Stimulated activated CD8-positive, alpha-beta memory T cell treated with anti-CD3 and anti-CD28 coated beads, Interleukin-15, amount 100 ng/mL, for 1 hour (primary cell): ENCODE measurements at regions not wholly inside any gene's neighbourhood (a gene's known extent, or its start where the extent isn't known, plus 50 kb on each side); places are given as distances from the start of the nearest gene placed in this dataset.

Experiments used
- DNase-seq: peaks from one replicate; pipeline ENCODE4 v3.0.0-alpha.2; 2020; ENCODE audit warnings: low read depth

DNA sequence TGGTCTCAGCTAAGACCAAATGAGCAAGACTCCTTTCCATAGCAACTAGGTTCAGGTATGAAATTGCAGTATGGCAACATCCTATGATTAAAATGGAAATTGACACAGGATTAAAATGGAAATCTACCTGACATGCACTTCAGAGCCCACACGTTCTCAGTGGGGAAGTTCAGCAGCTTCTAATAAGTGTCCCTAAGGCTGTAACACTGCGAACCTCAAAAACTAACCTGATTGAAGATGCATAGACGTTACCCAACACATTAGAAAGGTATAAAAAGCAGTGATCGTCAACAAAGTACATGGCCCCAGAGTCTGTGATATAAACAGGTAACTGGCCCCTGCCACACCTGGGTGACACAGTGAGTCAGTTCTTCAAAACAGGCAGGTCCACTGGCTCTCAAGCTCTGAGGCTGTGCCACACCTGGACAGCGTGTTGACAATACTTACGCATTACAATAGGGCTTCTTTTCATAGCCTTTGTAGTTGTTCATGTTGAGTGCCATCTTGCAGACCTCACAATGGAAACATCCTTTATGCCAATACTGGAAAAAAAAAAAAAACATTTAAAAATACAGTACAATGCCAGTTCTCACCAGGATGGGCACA is 274.9 kb upstream of the NEBL start:
- DNase-seq = no peak

DNA sequence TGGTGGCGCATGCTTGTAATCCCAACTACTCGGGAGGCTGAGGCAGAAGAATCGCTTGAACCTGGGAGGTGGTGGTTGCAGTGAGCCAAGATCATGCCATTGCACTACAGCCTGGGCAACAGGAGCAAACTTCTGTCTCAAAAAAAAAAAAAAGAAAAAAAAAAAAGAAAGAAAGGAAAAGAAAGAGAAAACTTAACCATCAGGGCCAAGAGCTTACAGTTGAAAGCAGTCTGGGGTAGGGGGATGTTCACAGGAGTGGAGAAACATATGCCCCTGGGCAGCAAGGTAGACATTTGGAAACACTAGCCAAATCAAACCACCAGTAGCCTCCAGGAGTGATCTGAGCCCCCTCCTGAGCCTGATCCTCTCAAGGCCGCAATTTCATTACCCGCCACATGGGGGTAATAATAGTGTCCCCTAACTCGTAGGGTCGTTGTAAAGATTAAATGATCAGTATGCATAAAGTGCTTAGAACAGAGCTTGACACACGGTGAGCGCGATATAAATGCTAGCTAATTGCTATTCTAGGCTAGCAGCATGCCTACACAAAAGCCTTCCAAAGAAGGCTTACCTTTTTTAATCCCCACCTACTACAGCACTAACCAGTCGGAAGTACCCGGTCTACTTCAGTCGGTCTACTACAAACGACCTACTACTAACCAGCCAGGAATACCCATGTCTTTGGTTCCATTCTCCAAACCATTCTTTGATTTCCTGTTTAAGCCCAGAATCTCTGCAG is 274.3 kb upstream of the NEBL start:
- no peak for DNase-seq

DNA sequence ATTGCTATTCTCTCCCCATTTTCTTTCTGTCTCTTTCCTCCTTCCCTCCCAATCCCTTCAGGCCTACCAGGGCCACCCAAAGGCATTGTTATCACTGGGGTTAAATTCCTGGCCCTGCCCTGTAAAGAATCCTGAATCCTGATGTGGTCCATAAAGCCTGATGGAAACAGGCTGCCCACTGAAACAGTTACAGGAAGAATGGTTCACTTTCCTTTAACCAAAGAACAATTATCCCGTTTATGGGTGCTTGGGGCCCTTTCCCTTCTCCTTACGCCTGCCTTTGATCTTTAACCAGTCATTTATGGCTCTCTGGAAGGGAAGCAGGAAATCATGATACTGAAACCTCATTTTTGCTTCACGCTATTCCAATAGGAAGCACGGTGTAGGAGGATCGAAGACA is 273.1 kb upstream of the NEBL start:
- DNase-seq = no peak

DNA sequence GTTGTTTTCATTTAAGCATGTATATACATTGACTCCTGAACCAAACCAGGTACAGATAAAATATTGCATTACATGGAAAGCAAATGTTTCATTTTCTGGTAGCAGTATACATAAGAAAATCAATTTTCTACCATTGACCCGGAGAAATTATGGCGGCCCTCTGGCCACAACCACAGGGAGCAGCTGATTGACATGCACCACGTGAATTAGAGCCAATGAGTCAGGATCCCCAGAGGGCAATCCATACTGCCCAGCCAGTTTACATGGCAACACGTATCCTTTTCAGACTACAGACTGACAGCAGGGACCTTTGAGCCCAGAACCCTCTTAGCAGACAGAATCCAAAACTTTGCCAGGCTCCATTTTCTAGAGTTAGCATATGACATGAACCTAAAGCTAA is 272.2 kb upstream of the NEBL start:
- DNase-seq = no peak

DNA sequence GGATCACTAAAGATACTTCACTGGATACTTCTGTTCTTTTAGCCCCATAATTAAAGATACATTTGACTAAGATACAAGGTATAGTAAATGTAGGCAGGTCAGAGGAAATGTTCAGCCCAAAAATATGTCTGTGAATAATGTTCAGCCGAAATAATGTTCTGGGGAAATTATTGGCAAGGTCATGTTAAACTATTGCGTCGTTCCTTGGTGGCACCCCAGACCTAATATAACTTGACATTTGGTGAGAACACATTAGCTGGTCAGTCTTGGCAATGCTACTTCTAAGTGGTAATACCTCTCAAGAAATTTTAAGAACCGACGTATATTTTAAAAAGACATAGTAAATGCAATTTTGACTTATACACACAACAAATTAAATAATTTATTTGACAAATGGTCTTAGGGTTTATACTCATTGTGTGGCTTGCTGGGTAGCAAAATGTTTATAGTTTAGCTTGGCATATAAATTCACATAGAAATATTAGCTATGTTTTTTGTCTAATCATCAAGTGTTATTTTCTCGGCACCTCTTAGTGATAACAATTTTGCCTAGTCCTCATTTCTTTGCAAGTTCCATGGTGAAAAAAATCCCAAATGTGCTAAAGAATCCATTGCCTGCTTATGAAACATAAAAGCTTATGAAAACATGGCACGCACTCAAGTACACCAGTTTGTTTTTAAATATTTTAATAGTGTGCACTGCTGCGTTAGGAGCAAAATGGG is 270.3 kb upstream of the NEBL start:
- DNase-seq = no peak

DNA sequence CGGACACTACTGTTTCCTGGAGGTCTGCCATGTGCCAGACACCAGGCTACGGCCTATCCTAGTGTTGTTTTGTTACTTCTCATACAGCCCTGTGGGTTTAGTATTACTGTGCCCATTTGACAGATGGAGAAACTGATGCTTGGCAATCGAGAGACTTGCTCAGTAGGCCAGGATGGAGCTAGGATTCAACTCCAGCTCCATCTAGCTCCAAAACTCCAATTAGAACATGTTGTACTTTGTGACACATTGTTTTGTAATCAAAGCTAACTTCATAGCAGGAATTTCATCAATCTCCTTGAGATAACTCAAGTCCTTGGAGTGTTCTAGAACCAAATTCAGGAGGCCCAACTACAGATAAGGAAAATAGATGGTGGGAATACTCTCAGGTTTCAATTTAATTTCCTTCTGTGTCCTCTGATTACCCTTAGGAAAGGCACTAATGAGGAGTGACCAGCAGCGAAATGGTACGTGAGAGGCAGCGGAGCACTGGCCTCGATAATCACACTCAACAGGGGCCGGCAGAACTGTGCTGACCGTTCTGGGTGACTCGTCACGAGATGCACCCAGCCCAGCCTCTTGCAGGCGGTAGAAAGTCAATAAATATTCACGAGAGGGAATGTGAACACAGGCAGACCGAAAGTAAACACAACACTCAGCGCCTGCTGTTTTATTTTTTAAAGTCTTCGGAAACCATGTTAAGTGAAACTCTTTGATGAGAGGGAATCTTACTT is 269.6 kb upstream of the NEBL start:
- no peak for DNase-seq

DNA sequence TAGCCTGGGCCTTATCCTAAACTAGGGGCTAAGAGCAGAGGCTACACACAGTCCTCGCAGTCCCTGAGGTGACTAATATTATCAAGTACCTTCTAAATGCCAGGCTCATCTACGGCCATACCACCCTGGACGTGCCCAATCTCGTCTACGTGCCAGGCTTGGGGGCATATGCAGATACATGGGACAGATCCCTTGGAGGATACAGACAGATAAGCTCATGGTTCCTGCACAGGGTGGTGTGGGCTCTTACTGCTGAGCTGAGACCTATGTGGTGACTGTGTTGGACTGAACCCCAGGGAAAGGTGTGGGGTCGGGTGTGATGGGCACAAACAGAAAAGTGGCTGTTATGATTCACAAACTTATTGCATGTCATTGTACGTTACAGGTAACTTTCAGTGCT is 268.4 kb upstream of the NEBL start:
- DNase-seq = no peak

DNA sequence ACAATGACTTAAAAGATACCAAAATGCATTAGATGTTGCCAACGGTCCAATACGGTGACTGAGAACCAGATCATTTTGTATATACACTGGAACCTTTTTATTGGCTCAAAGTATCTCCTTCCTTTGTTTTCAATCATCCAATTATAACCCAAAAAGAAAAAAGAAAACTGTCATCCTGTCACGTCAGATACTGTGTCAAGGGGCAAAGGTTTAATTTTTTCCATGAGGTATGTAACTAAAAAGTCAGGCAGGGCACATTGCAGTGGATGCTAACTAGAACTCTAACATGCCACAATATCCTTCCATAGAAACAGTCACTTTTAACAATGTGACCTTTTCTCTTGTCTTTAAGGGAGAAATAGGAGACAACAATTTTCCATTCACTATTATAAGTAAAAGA is 267.6 kb upstream of the NEBL start:
- DNase-seq = no peak

DNA sequence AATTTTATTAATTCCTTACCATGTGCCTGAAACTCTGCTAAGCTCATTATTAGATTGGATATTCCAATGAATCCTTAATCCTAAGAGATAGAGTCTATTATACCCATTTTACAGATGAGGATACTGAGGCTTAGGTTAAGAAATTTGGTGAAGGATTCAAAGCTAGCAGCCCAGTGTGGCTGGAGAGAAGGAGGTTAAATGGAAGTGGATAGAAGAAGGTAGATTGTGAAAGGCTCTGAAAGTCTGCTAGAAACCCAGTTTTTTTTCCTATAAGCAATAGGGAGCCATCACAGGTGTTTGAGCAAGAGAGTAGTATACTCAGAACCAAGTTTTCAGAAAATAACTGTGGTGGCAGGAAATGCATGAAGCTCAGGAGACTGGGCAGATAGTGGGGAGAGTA is 265.8 kb upstream of the NEBL start:
- DNase-seq = no peak

DNA sequence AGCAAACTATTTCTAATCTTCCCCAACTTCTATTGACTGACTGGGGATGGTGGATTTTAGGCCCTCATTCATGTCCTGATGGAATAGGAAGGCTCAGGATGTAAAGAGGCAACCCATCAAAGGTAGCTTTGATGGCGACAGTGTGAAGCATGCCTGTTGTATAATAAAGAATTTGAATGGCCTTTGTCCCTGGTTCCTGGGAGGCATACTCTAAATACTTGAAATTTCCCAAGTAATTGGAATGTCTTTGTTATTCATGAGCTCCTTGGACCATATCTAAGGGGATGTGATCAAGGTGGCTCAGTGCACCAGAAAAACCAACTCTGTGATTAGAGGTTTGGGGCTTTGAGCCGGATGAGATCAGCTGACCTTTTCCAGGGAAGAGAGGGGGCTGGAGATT is 264.5 kb upstream of the NEBL start:
- DNase-seq = no peak

DNA sequence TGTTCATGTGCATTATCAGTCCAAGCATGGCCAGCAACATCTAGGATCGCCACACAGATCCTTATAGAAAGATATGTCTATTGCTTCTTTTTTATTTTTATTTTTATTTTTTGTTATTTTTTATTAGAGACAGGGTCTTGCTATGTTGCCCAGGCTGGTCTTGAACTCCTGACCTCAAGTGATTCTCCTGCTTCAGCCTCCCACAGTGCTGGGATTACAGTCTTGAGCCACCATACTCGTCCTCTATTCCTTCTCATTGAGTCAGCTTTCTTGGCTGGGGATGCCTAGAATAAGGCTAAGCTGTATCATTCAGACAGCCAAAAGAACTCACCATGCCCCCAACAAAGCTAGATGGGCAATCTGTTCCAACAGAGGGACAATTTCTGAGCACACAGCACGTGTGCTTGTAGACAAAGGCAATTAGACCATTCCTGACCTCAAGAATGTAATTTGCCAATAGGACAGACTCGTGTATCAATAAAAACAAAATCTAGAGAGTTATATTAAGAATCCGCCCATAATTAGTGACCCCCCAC is 264.0 kb upstream of the NEBL start:
- no peak for DNase-seq

DNA sequence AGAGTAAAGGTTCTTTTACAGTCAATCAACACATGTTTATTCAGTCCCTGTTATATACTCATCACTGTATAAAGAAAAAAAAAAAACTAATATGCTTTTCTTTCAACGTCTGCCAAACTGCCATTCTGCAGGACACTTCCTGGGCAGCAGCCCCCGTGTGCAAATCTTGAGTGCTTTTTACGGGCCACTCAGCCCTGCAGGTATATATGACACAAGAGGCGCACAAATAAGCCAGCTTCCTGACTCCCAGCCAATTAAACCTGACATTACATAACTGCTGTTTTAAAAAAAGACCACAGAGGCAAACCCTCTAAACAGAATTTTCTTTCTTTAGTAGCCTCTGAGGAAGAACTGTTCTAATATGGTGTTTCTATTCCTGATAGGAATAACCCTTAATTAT is 263.0 kb upstream of the NEBL start:
- DNase-seq = no peak

DNA sequence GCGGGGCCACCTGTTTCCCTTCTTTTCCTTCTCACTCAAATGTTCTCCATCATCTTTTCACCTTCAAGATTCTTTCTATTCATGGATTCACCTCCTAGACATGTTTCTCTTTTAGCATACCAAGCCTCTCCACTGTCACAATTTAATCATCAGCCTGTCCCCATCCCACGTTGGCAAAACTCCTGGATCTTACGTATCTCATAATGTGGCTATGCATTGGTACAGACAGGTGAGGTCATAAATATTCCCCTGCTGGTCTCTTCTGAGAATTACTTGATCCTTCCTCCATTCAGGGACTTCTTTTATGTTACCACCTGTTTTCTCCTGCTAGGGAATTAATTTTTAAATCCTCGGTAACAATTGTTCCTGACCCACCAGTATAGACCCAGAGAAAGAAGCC is 262.6 kb upstream of the NEBL start:
- DNase-seq = no peak

DNA sequence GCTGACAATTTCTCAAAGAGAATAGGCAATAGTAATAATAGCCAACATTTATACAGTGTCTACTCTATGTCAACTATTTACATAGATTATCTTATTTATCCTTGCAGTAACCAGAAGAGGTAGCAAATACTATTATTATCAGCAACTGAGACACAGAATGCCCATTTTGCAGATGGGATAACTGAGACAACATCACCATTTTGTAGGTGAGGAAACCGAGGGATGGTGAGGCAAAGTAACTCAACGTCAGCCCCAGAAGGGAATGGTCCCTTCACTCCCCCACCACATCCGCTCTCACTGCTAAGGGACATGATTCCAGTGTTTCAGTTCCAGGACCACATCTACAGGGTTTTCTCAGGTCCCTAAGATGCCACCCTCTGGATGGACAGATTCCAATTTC is 261.2 kb upstream of the NEBL start:
- no peak for DNase-seq

DNA sequence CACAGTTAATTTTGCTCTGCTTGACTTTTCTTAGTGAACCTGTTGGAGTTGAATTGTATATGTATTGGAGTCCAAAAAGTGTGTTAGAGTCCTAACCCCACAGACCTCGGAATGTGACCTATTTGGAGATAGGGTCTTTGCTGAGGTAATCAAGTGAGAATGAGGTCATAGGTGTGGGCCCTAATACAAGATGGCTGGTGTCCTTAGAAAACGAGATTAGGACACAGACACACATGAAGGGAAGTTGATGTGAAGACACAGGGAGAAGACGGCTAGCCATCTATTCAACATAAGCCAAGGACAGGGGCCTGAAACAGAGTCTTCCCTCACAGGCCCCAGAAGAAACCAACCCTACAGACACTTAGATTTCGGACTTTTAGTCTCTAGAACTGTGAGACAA is 260.6 kb upstream of the NEBL start:
- no peak for DNase-seq

DNA sequence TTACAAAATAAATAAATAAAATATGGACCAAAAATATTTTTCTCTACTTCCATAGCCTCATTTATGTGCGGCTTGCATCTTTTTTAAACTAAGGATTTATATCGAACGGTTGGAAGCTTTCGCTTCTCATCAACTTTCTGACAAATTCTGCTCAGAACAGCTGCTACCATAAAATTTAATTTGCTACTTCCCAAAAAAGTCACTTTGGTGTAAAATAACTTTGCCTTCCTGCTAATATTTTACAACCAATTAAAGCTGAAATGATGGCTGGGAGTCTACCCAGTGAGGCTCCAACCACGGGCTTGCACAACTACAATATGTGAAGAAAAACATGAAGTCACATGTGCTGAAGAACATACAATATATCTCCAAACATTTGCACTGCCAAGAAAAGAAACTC is 253.1 kb upstream of the NEBL start:
- no peak for DNase-seq

DNA sequence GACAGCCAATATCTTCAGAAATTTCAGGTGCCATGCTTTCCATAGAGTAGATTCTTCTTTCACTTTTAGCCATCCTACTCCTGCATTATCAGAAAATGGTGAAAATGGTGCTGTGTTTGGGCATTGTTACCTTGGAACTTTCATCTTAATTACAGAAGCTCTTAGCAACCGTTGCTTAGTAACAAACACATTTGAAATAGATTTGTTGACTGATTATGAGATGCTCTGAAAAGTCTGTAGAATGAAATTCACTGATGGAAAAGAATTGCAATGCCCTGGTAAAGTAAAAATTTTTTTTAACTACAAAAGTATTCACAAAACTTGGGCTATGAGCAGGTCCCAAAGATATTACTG is 249.3 kb upstream of the NEBL start:
- no peak for DNase-seq

DNA sequence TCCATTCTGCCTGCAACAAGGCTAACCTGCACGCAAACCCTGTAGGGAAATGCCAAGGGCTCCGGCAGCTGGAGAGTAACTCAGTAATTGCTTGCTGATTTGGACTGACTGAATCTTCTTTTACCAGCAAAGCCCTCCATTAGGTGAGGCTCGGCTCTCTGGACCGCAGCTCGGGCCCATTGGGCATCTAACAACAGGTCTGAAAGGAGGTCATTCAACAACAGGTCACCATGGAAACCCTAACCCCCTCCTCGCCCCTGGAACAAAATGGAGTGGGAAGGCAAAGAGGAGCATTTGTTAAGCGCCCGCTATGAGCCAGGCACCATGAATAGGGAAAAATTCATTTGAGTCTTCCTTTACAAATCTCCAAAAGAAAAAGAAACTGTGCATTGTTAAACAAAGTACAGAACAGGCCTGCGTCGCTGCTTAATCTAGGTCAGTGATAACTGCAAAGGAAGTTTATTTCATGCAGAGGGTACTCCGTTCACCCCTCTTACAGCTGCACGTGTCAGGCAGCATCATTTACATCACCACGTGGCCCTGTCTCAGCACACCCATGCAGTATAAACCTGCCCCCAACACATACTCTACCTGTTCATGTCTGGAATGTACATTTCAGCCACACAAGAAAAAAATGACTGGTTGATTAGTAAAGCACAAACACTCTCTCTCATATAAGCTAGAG is 248.8 kb upstream of the NEBL start:
- no peak for DNase-seq

DNA sequence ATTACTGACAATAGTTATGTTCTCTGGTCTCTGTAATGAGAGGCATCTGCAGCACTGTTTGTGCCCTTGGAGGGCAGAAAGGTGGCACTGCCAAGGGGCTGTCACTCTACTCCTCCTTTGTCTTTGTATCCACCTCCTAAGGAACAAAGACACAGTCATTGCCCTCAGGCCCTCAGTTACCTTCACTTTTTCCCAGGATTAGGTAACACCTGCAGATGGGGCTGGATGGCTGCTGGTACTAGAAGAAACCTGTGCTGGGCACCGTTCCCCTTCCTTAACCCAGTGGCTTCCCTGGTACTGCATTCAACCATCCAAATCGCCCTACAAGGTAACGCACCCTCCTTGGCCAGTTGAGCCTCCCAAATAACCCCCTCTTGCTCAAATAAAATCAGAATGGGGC is 246.9 kb upstream of the NEBL start:
- no peak for DNase-seq

DNA sequence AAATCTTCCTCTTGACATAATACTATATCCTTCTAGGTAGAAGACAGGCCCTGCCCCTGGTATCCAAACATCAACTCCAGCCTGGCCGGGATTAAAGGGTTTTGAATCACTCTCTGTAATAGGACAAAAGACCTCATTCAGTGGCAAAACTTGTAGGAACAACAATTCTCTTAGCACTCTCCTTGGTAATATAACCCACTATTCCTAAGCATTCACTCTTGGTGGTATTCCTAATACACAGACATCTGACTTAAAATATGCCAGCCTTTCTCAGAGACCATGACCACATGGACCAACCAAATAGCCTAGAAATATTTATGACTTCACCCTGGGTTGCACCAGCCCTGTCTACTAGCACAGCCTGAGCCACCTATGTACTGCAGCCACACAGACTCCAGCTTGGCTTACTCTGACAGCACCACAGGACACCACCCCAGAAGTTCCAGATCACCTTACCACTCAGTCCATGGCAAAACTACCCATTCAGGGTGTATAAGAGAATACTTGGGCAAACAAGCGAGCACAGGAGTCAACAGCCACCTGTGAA is 244.9 kb upstream of the NEBL start:
- DNase-seq = no peak

DNA sequence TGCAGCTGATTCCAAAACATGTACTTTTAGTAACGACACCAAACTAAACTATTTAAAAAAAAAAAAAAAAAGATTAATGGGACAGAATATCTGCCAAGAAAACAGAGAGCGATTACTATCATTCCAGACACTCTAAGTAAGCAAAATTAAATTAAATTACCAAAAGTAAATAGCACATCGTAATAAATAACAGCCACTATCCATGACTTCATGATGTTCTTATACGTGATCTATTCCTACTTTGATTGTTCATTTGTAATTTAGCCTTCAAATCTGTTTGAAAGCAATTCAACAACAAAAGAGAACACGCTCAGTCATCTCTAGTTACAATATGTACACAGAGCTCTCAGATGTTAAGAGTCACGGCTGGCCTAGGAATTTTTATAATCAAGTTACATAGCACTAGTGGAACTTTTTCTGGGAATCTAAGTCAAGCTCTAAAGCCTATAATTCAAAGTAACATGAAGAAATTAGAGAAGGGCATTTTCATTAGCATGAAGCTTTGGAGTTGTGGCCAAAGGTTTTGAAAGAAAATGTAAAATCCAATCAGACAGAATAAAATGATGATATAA is 241.7 kb upstream of the NEBL start:
- DNase-seq = no peak
